H9 (cell line): ENCODE measurements at regions not wholly inside any gene's neighbourhood (a gene's known extent, or its start where the extent isn't known, plus 50 kb on each side); places are given as distances from the start of the nearest gene placed in this dataset.

ENCODE experiments used
- DNase-seq: peaks from one replicate; pipeline ENCODE4 v3.0.0-alpha.2; 2017
- H2AFZ ChIP-seq: one replicate; pipeline ENCODE4 v1.6.1; 2013; ENCODE audit warnings: mild to moderate bottlenecking, low read length, control low read depth, moderate library complexity
- H2AK5ac ChIP-seq: 2 replicates; pipeline ENCODE4 v1.6.1; 2013; ENCODE audit warnings: low read length, control low read depth, mixed read lengths; ENCODE audit not compliant: insufficient read length
- H2BK120ac ChIP-seq: one replicate; pipeline ENCODE4 v1.6.1; 2013; ENCODE audit warnings: low read depth, mild to moderate bottlenecking, low read length, control low read depth, inconsistent platforms; ENCODE audit not compliant: poor library complexity, severe bottlenecking
- H2BK12ac ChIP-seq: 2 replicates; pipeline ENCODE4 v1.6.1; 2013; ENCODE audit warnings: low read length, control low read depth, mixed read lengths, low read depth; ENCODE audit not compliant: insufficient read length
- H2BK15ac ChIP-seq: 2 replicates; pipeline ENCODE4 v1.6.1; 2013; ENCODE audit warnings: low read depth, low read length, control low read depth
- H2BK20ac ChIP-seq: one replicate; pipeline ENCODE4 v1.6.1; 2013; ENCODE audit warnings: low read depth, mild to moderate bottlenecking, low read length, control low read depth, inconsistent platforms; ENCODE audit not compliant: poor library complexity, severe bottlenecking
- H2BK5ac ChIP-seq: 2 replicates; pipeline ENCODE4 v1.6.1; 2013; ENCODE audit warnings: low read length, control low read depth, mixed read lengths; ENCODE audit not compliant: insufficient read length
- H3K14ac ChIP-seq: 2 replicates; pipeline ENCODE4 v1.6.1; 2013; ENCODE audit warnings: low read length, control low read depth; ENCODE audit not compliant: insufficient read depth
- H3K18ac ChIP-seq: 2 replicates; pipeline ENCODE4 v1.6.1; 2013; ENCODE audit warnings: low read depth, mild to moderate bottlenecking, mixed read lengths, low read length, control low read depth; ENCODE audit not compliant: insufficient read length
- H3K23ac ChIP-seq: 2 replicates; pipeline ENCODE4 v1.6.1; 2013; ENCODE audit warnings: low read length, control low read depth, mixed read lengths, low read depth; ENCODE audit not compliant: insufficient read length
- H3K23me2 ChIP-seq: 2 replicates; pipeline ENCODE4 v1.6.1; 2013; ENCODE audit warnings: low read depth, mild to moderate bottlenecking, mixed read lengths, low read length, control low read depth; ENCODE audit not compliant: insufficient read length, poor library complexity, severe bottlenecking
- H3K27ac ChIP-seq: 2 replicates; pipeline ENCODE4 v1.5.1; 2013; ENCODE audit warnings: low read length, control low read depth, mixed read lengths, low read depth; ENCODE audit not compliant: insufficient read length
- H3K27me3 ChIP-seq: 2 replicates; pipeline ENCODE4 v1.6.1; 2013; ENCODE audit warnings: low read length, control low read depth, inconsistent platforms; ENCODE audit not compliant: insufficient read depth
- H3K4ac ChIP-seq: 2 replicates; pipeline ENCODE4 v1.6.1; 2013; ENCODE audit warnings: low read depth, mild to moderate bottlenecking, control low read depth, inconsistent platforms, low read length, moderate library complexity
- H3K4me1 ChIP-seq: 2 replicates; pipeline ENCODE4 v1.6.1; 2013; ENCODE audit warnings: low read length, control low read depth, inconsistent platforms; ENCODE audit not compliant: insufficient read depth
- H3K4me2 ChIP-seq: 2 replicates; pipeline ENCODE4 v1.6.1; 2013; ENCODE audit warnings: low read length, control low read depth, mixed read lengths; ENCODE audit not compliant: insufficient read length, insufficient read depth
- H3K56ac ChIP-seq: 2 replicates; pipeline ENCODE4 v1.6.1; 2013; ENCODE audit warnings: low read depth, mild to moderate bottlenecking, mixed read lengths, low read length, control low read depth; ENCODE audit not compliant: insufficient read length
- H3K79me1 ChIP-seq: 2 replicates; pipeline ENCODE4 v1.6.1; 2013; ENCODE audit warnings: low read depth, mild to moderate bottlenecking, moderate library complexity, low read length, control low read depth, inconsistent platforms; ENCODE audit not compliant: insufficient read depth, poor library complexity, severe bottlenecking
- H3K79me2 ChIP-seq: 2 replicates; pipeline ENCODE4 v1.6.1; 2013; ENCODE audit warnings: low read length, control low read depth, inconsistent platforms; ENCODE audit not compliant: insufficient read depth
- H3K9ac ChIP-seq: 2 replicates; pipeline ENCODE4 v1.6.1; 2013; ENCODE audit warnings: low read length, control low read depth, mixed read lengths; ENCODE audit not compliant: insufficient read length; ENCODE audit errors: extremely low read depth
- H3K9me3 ChIP-seq: one replicate; pipeline ENCODE4 v1.6.1; 2013; ENCODE audit warnings: low read depth, low read length, inconsistent platforms; ENCODE audit not compliant: control insufficient read depth
- H3T11ph ChIP-seq: one replicate; pipeline ENCODE4 v1.6.1; 2013; ENCODE audit warnings: mild to moderate bottlenecking, low read length, control low read depth, inconsistent platforms
- H4K20me1 ChIP-seq: one replicate; pipeline ENCODE4 v1.6.1; 2013; ENCODE audit not compliant: control insufficient read depth, insufficient read length, insufficient read depth
- H4K5ac ChIP-seq: 2 replicates; pipeline ENCODE4 v1.6.1; 2013; ENCODE audit warnings: low read depth, mild to moderate bottlenecking, mixed read lengths, low read length, control low read depth; ENCODE audit not compliant: insufficient read length
- H4K8ac ChIP-seq: replicated peaks from 2 replicates; pipeline ENCODE4 v1.6.1; 2013; ENCODE audit warnings: low read length, control low read depth, mixed read lengths, low read depth; ENCODE audit not compliant: insufficient read length
- H4K91ac ChIP-seq: 2 replicates; pipeline ENCODE4 v1.6.1; 2013; ENCODE audit warnings: low read depth, mild to moderate bottlenecking, moderate library complexity, mixed read lengths, low read length, control low read depth; ENCODE audit not compliant: insufficient read length
- H3K27ac Mint-ChIP-seq, 3 experiments: 2 replicates in 2 of 3; 3 replicates in 1 of 3; pipeline ENCODE4 v1.8.0; 2020 to 2021; ENCODE audit warnings: mixed read lengths in 3 of 3, mild to moderate bottlenecking in 1 of 3, moderate library complexity in 1 of 3
- H3K27me3 Mint-ChIP-seq: 2 replicates; pipeline ENCODE4 v1.8.0; 2021; ENCODE audit warnings: low read depth, mild to moderate bottlenecking, moderate library complexity, mixed read lengths
- H3K36me3 Mint-ChIP-seq, 3 experiments: 2 replicates in 2 of 3; 3 replicates in 1 of 3; pipeline ENCODE4 v1.8.0; 2020 to 2021; ENCODE audit warnings: low read depth in 3 of 3, mixed read lengths in 3 of 3; ENCODE audit not compliant: insufficient read depth in 1 of 3
- H3K4me1 Mint-ChIP-seq, 2 experiments: 2 replicates each; pipeline ENCODE4 v1.8.0; 2020; ENCODE audit warnings: mixed read lengths in 2 of 2
- H3K4me3 Mint-ChIP-seq, 2 experiments: 2 replicates in 1 of 2; 3 replicates in 1 of 2; pipeline ENCODE4 v1.8.0; 2020 to 2021; ENCODE audit warnings: mild to moderate bottlenecking in 2 of 2, mixed read lengths in 2 of 2, moderate library complexity in 1 of 2
- H3K9me3 Mint-ChIP-seq, 2 experiments: 2 replicates in 1 of 2; 3 replicates in 1 of 2; pipeline ENCODE4 v1.8.0; 2020; ENCODE audit warnings: mild to moderate bottlenecking in 2 of 2, mixed read lengths in 2 of 2, moderate library complexity in 1 of 2
- CTCF ChIP-seq: fragments of 200-600 bp; sonication (generic); conservative IDR thresholded peaks from 3 replicates; pipeline ENCODE4 v1.8.0; 2021; ENCODE audit warnings: antibody characterized with exemption, mild to moderate bottlenecking
- WGBS: extraction: QIAGEN DNeasy Blood & Tissue Kit; methylation state at CpG from one replicate; pipeline ENCODE4 v1.1.7; 2013; ENCODE audit warnings: missing lambda C conversion rate, low lambda C conversion rate, mixed read lengths; ENCODE audit not compliant: insufficient read length; ENCODE audit errors: extremely low coverage; 5-methylcytosine and 5-hydroxymethylcytosine counted together

GRCh38 chr14:106315436-106315835, 789.1 kb downstream of the TMEM121 start:
- H3K56ac ChIP-seq: no peak overlapping the region

More at GRCh38 chr14:106315436-106315835, 789.1 kb downstream of the TMEM121 start:
- Histone ChIP-seq H3K79me1 (no peaks in the 10 kb centered on the region), H4K20me1 (no peaks in the 10 kb centered on the region), H2AFZ (no peak overlapping the region), H2AK5ac (no peak overlapping the region), H3K4me2 (no peak overlapping the region), H2BK12ac (no peak overlapping the region), H4K5ac (no peak overlapping the region), H3K23ac (no peak overlapping the region), H3K27me3 (no peaks in the 10 kb centered on the region), H3K14ac (no peak overlapping the region), H3K9ac (no peak overlapping the region), H3K9me3 (peaks cover 85% of the 10 kb centered on the region), H2BK20ac (no peak overlapping the region), H2BK15ac (no peak overlapping the region), H3K18ac (no peak overlapping the region), H2BK120ac (no peak overlapping the region), H3K4ac (no peak overlapping the region), H3K4me1 (no peaks in the 10 kb centered on the region), H3K27ac (no peak overlapping the region), H4K8ac (no peak overlapping the region), H3K79me2 (no peaks in the 10 kb centered on the region), H3T11ph (no peak overlapping the region), H4K91ac (no peak overlapping the region), H2BK5ac (no peak overlapping the region), H3K23me2 (no peaks in the 10 kb centered on the region)
- Mint-ChIP-seq H3K9me3 (peaks cover 98% of the 10 kb centered on the region in 2 experiments), H3K4me1 (no peaks in the 10 kb centered on the region), H3K27ac (no peak overlapping the region), H3K27me3 (peaks cover 2% of the 10 kb centered on the region; the same call in 1 of the 2 replicates), H3K36me3 (peaks cover 4 to 12% (median 7%) of the 10 kb centered on the region in 3 experiments), H3K4me3 (no peak overlapping the region)
- no peak for TF ChIP-seq CTCF
- DNase-seq: no peak
- no CpG with 5 or more reads among the region's 4 CpGs for WGBS
